K562 (cell line): ENCODE measurements at regions not wholly inside any gene's neighbourhood (a gene's known extent, or its start where the extent isn't known, plus 50 kb on each side); places are given as distances from the start of the nearest gene placed in this dataset.

Source experiments
- ARID4B ChIP-seq: sonication (generic); formaldehyde crosslinking; IDR thresholded peaks from 2 replicates; pipeline ENCODE4 v1.8.0; 2022; ENCODE audit warnings: mild to moderate bottlenecking, missing genetic modification reagents
- BCOR ChIP-seq: fragments of 450-650 bp; IDR thresholded peaks from 2 replicates; pipeline ENCODE4 v1.6.1; 2016
- FOXM1 ChIP-seq, 2 experiments: fragments of 450-650 bp in 1 of 2; sonication (generic) in 1 of 2; formaldehyde crosslinking in 1 of 2; IDR thresholded peaks; 2 replicates each; pipeline versions ENCODE4 v1.6.1 to v1.9.0; 2017 to 2022; ENCODE audit warnings: low read depth in 2 of 2, mild to moderate bottlenecking in 2 of 2, missing genetic modification reagents in 1 of 2, moderate library complexity in 1 of 2
- HNRNPLL ChIP-seq: fragments of 200-400 bp; formaldehyde crosslinking; IDR thresholded peaks from 2 replicates; pipeline ENCODE4 v1.6.1; 2017; ENCODE audit warnings: low read length, low read depth, mild to moderate bottlenecking; ENCODE audit not compliant: poor library complexity, severe bottlenecking
- KDM1A ChIP-seq, 2 experiments: fragments of 450-650 bp; IDR thresholded peaks; 2 replicates each; pipeline ENCODE4 v1.6.1; 2016; ENCODE audit warnings: mild to moderate bottlenecking in 2 of 2
- POLR2H ChIP-seq: IDR thresholded peaks from 2 replicates; pipeline ENCODE4 v1.6.1; 2016; ENCODE audit warnings: missing genetic modification characterization, low read depth, mild to moderate bottlenecking, control low read depth, missing compliant biosample characterization, moderate library complexity
- SMARCE1 ChIP-seq: fragments of 450-650 bp; IDR thresholded peaks from 2 replicates; pipeline ENCODE4 v1.7.1; 2016; ENCODE audit warnings: mild to moderate bottlenecking
- SRSF9 ChIP-seq: fragments of 200-400 bp; formaldehyde crosslinking; IDR thresholded peaks from 2 replicates; pipeline ENCODE4 v1.6.1; 2017; ENCODE audit warnings: low read depth, low read length, borderline replicate concordance
- STAT5A ChIP-seq: IDR thresholded peaks from 2 replicates; pipeline ENCODE4 v1.6.1; 2012; ENCODE audit warnings: low read length, inconsistent platforms, borderline replicate concordance
- TAL1 ChIP-seq: fragments of 450-650 bp; IDR thresholded peaks from 2 replicates; pipeline ENCODE4 v1.6.1; 2016; ENCODE audit warnings: mild to moderate bottlenecking
- ZBTB8A ChIP-seq: fragments of 450-650 bp; IDR thresholded peaks from 2 replicates; pipeline ENCODE4 v1.6.1; 2018; ENCODE audit warnings: mild to moderate bottlenecking, moderate library complexity; ENCODE audit not compliant: partially characterized antibody
- ZNF253 ChIP-seq: fragments of 250-450 bp; sonication (Bioruptor Pico); conservative IDR thresholded peaks from 2 replicates; pipeline ENCODE4 v1.6.1; 2021; ENCODE audit warnings: mild to moderate bottlenecking
- ZNF511 ChIP-seq: sonication (generic); formaldehyde crosslinking; IDR thresholded peaks from 2 replicates; pipeline ENCODE4 v1.8.0; 2022; ENCODE audit warnings: mild to moderate bottlenecking, missing genetic modification reagents
- ZNF778 ChIP-seq: fragments of 450-650 bp; formaldehyde crosslinking; IDR thresholded peaks from 2 replicates; pipeline ENCODE4 v1.4.0; 2020; ENCODE audit warnings: mild to moderate bottlenecking, moderate library complexity
- TF ChIP-seq, protein P1 (sequence below): fragments of 250-450 bp; sonication (Bioruptor Pico); IDR thresholded peaks from 2 replicates; pipeline ENCODE4 v1.4.0; 2020; ENCODE audit warnings: borderline replicate concordance
- TF ChIP-seq, protein P2 (sequence below): fragments of 450-650 bp; formaldehyde crosslinking; IDR thresholded peaks from 2 replicates; pipeline ENCODE4 v1.4.0; 2022; ENCODE audit warnings: missing genetic modification characterization
- TF ChIP-seq, protein P3 (sequence below): fragments of 450-650 bp; IDR thresholded peaks from 2 replicates; pipeline ENCODE4 v1.6.1; 2018; ENCODE audit warnings: mild to moderate bottlenecking, low read depth; ENCODE audit not compliant: partially characterized antibody

DNA sequence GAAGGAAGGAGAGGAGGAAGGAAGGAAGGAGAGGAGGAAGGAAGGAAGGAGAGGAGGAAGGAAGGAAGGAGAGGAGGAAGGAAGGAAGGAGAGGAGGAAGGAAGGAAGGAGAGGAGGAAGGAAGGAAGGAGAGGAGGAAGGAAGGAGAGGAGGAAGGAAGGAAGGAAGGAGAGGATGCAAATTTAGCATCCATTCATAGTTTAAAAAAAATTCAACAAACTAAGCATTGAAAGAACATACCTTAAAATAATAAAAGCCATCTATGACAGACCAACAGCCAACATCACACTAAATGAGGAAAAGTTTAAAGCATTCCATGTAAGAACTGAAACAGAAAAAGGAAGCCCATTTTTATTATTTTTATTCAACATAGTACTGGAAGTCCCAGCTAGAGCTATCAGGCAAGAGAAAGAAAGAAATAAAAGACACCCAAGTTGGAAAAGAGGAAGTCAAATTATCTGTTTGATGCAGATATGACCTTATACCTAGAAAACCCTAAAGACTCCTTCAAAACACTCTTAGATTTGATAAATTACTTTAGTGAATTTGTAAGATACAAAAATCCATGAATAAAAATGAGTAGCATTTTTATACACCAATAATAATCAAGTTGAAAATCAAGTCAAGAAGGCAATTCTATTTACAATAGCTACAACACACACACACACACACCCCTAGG is 52.2 kb upstream of the FXR1 start (continued):
- TF ChIP-seq, protein P1, sequence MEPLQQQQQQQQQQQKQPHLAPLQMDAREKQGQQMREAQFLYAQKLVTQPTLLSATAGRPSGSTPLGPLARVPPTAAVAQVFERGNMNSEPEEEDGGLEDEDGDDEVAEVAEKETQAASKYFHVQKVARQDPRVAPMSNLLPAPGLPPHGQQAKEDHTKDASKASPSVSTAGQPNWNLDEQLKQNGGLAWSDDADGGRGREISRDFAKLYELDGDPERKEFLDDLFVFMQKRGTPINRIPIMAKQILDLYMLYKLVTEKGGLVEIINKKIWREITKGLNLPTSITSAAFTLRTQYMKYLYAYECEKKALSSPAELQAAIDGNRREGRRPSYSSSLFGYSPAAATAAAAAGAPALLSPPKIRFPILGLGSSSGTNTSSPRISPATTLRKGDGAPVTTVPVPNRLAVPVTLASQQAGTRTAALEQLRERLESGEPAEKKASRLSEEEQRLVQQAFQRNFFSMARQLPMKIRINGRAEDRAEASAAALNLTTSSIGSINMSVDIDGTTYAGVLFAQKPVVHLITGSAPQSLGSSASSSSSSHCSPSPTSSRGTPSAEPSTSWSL (CRISPR knock-in tag), result no peak
- TF ChIP-seq SRSF9 (no peak), ZNF253 (no peak), ZNF511 (CRISPR knock-in tag) (no peak), FOXM1 (IDR thresholded peaks at IDR 0.05; ENCODE audit: low read depth) (peak; percentile 26; the same call in 1 of the 2 replicates), FOXM1 (CRISPR knock-in tag; IDR thresholded peaks at IDR 0.05; ENCODE audit: low read depth) (no peak), KDM1A (IDR thresholded peaks at IDR 0.05) (peak in 1 of 2 experiments; percentile 43; a peak in 2 of 4 replicates), SMARCE1 (peak; percentile 95), ARID4B (no peak), BCOR (no peak), ZBTB8A (no peak), ZNF778 (no peak), TAL1 (peak; percentile 77), POLR2H (tag) (no peak), STAT5A (peak; percentile 93), HNRNPLL (no peak)
- TF ChIP-seq, protein P2, sequence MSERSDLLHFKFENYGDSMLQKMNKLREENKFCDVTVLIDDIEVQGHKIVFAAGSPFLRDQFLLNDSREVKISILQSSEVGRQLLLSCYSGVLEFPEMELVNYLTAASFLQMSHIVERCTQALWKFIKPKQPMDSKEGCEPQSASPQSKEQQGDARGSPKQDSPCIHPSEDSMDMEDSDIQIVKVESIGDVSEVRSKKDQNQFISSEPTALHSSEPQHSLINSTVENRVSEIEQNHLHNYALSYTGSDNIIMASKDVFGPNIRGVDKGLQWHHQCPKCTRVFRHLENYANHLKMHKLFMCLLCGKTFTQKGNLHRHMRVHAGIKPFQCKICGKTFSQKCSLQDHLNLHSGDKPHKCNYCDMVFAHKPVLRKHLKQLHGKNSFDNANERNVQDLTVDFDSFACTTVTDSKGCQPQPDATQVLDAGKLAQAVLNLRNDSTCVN (CRISPR knock-in tag), result no peak
- TF ChIP-seq, protein P3, sequence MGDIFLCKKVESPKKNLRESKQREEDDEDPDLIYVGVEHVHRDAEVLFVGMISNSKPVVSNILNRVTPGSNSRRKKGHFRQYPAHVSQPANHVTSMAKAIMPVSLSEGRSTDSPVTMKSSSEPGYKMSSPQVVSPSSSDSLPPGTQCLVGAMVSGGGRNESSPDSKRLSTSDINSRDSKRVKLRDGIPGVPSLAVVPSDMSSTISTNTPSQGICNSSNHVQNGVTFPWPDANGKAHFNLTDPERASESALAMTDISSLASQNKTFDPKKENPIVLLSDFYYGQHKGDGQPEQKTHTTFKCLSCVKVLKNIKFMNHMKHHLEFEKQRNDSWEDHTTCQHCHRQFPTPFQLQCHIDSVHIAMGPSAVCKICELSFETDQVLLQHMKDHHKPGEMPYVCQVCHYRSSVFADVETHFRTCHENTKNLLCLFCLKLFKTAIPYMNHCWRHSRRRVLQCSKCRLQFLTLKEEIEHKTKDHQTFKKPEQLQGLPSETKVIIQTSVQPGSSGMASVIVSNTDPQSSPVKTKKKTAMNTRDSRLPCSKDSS, result no peak
